ENCODE measurements at regions not wholly inside any gene's neighbourhood (a gene's known extent, or its start where the extent isn't known, plus 50 kb on each side); places are given as distances from the start of the nearest gene placed in this dataset.

- Histone ChIP-seq H3K79me2 (ENCODE audit: insufficient read depth, low read length) (no peaks in the 10 kb centered on the region), H3K27me3 (ENCODE audit: control insufficient read depth in 1 of 2, insufficient read depth in 2 of 2, low read length in 2 of 2) (no peaks in the 10 kb centered on the region), H3K4me1 (ENCODE audit: insufficient read depth, low read length) (no peaks in the 10 kb centered on the region), H3K9ac (ENCODE audit: insufficient read depth, low read depth, low read length) (no peak overlapping the region), H3K9me3 (ENCODE audit: low read length) (no peaks in the 10 kb centered on the region), H3K4me3 (replicated peaks in 1 of 3; ENCODE audit: insufficient read depth in 1 of 3, low read depth in 2 of 3, low read length in 3 of 3) (no peak overlapping the region), H3K27ac (ENCODE audit: extremely low read length, insufficient read depth, low read length) (no peak overlapping the region), H3K4me2 (ENCODE audit: low read depth, low read length) (no peak overlapping the region), H4K20me1 (ENCODE audit: insufficient read depth, low read length) (no peaks in the 10 kb centered on the region), H2AFZ (ENCODE audit: low read length) (no peak overlapping the region), H3K36me3 (replicated peaks in 1 of 2; ENCODE audit: control insufficient read depth in 1 of 2, insufficient read depth in 2 of 2, low read length in 2 of 2) (no peaks in the 10 kb centered on the region)
- ChIA-PET POLR2A (no interaction called here), CTCF (ENCODE audit: low intra/inter-chr PET ratio, low total read pairs) (no interaction called here)
- in situ Hi-C loops (cut with HindIII; ENCODE audit: extremely low pct_ligation_motif_present, low pct_unique_long_range_greater_than_20kb): no loop called here
- WGBS (ENCODE audit: low lambda C conversion rate): 64% methylated on average over 8 of the region's 8 CpGs
- intact Hi-C loops (cut with micrococcal nuclease; ENCODE audit: unreplicated experiment): no loop called here
- ATAC-seq (no peak), FAIRE-seq (no peak), DNase-seq (ENCODE audit: low spot score) (no peak)
- BruUV-seq (replicated peaks): no TSS peak
- no peak for TF ChIP-seq TEAD2 (CRISPR knock-in tag; IDR thresholded peaks at IDR 0.05)
- TF ChIP-seq, protein P1, sequence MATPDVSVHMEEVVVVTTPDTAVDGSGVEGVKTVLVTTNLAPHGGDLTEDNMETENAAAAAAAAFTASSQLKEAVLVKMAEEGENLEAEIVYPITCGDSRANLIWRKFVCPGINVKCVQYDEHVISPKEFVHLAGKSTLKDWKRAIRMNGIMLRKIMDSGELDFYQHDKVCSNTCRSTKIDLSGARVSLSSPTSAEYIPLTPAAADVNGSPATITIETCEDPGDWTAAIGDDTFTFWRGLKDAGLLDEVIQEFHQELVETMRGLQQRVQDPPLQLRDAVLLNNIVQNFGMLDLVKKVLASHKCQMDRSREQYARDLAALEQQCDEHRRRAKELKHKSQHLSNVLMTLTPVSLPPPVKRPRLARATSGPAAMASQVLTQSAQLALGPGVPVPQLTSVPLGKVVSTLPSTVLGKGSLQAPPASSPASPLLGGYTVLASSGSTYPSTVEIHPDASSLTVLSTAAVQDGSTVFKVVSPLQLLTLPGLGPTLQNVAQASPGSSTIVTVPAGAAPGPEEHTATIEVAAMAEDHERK (CRISPR knock-in tag; IDR thresholded peaks at IDR 0.05; ENCODE audit: low read depth): no peak
- no peak for TF ChIP-seq ZNF619 (CRISPR knock-in tag; IDR thresholded peaks at IDR 0.05)
- TF ChIP-seq, protein P2, sequence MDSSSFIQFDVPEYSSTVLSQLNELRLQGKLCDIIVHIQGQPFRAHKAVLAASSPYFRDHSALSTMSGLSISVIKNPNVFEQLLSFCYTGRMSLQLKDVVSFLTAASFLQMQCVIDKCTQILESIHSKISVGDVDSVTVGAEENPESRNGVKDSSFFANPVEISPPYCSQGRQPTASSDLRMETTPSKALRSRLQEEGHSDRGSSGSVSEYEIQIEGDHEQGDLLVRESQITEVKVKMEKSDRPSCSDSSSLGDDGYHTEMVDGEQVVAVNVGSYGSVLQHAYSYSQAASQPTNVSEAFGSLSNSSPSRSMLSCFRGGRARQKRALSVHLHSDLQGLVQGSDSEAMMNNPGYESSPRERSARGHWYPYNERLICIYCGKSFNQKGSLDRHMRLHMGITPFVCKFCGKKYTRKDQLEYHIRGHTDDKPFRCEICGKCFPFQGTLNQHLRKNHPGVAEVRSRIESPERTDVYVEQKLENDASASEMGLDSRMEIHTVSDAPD (CRISPR knock-in tag; IDR thresholded peaks at IDR 0.05): no peak
- no peak for TF ChIP-seq ZNF180 (CRISPR knock-in tag; IDR thresholded peaks at IDR 0.05; ENCODE audit: borderline replicate concordance, low read depth)
- no peak for TF ChIP-seq SSRP1 (CRISPR knock-in tag; IDR thresholded peaks at IDR 0.05)
- TF ChIP-seq, protein P3, sequence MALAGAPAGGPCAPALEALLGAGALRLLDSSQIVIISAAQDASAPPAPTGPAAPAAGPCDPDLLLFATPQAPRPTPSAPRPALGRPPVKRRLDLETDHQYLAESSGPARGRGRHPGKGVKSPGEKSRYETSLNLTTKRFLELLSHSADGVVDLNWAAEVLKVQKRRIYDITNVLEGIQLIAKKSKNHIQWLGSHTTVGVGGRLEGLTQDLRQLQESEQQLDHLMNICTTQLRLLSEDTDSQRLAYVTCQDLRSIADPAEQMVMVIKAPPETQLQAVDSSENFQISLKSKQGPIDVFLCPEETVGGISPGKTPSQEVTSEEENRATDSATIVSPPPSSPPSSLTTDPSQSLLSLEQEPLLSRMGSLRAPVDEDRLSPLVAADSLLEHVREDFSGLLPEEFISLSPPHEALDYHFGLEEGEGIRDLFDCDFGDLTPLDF (CRISPR knock-in tag; IDR thresholded peaks at IDR 0.05): no peak
- TF ChIP-seq ZKSCAN5 (CRISPR knock-in tag; IDR thresholded peaks at IDR 0.05): no peak
- no peak for TF ChIP-seq ZBTB21 (CRISPR knock-in tag; IDR thresholded peaks at IDR 0.05)
- no peak for TF ChIP-seq PAWR (CRISPR knock-in tag; IDR thresholded peaks at IDR 0.05; ENCODE audit: borderline replicate concordance)
- TF ChIP-seq, protein P4, sequence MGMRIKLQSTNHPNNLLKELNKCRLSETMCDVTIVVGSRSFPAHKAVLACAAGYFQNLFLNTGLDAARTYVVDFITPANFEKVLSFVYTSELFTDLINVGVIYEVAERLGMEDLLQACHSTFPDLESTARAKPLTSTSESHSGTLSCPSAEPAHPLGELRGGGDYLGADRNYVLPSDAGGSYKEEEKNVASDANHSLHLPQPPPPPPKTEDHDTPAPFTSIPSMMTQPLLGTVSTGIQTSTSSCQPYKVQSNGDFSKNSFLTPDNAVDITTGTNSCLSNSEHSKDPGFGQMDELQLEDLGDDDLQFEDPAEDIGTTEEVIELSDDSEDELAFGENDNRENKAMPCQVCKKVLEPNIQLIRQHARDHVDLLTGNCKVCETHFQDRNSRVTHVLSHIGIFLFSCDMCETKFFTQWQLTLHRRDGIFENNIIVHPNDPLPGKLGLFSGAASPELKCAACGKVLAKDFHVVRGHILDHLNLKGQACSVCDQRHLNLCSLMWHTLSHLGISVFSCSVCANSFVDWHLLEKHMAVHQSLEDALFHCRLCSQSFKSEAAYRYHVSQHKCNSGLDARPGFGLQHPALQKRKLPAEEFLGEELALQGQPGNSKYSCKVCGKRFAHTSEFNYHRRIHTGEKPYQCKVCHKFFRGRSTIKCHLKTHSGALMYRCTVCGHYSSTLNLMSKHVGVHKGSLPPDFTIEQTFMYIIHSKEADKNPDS (CRISPR knock-in tag; IDR thresholded peaks at IDR 0.05): no peak
- TF ChIP-seq ZNF766 (CRISPR knock-in tag; IDR thresholded peaks at IDR 0.05; ENCODE audit: borderline replicate concordance): no peak
- TF ChIP-seq ZNF256 (CRISPR knock-in tag; conservative IDR thresholded peaks at IDR 0.05): no peak
- no peak for TF ChIP-seq RAD51 (IDR thresholded peaks at IDR 0.05; ENCODE audit: borderline replicate concordance)
Measured at GRCh38 chr15:77781946-77782240, 149.2 kb upstream of the LINGO1 start.
